ENCODE measurements at regions not wholly inside any gene's neighbourhood (a gene's known extent, or its start where the extent isn't known, plus 50 kb on each side); places are given as distances from the start of the nearest gene placed in this dataset.

DNA sequence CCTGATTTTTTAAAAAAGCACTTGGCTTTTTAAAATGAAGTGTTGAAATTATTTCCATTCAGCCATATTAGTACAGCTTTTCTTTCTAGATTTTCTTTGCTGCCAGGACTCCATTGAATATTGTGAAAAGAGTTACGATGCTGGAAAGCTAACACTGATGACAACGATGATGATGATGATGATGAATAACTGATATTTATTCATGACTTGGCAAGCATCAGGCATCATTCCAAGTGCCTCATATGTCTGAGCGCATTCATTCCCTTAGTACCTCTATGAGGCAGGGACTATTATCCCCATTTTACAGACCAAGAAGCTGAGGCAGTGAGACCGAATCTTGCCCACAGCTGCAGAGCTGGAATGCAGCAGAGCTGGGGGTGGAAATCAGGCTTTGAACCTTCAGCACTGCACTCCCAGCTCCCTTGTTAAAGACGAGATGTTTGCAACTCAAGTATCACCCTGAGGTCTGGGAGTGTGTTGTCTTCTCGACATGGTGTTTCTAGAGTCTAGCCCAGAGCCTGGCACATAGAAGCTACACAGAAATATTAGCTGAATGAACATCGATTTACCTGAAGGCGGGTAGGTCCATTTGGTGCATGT lies 85.5 kb upstream of the FRMD1 start:
- 3% methylated on average over 8 of the region's 8 CpGs for WGBS (ENCODE audit: insufficient coverage, low coverage, missing lambda C conversion rate)
- no peak for ATAC-seq
- Histone ChIP-seq H2AFZ (ENCODE audit: low read depth, low read length) (no peak overlapping the region), H3K27me3 (ENCODE audit: control insufficient read depth in 2 of 2, insufficient read depth in 2 of 2, low read length in 2 of 2) (peaks cover 39 to 71% of the 10 kb centered on the region in 2 experiments), H3K4me3 (no peak overlapping the region), H4K20me1 (replicated peaks; ENCODE audit: control insufficient read depth, insufficient read depth, low read length) (peaks cover 3% of the 10 kb centered on the region; the same call in 1 of the 2 replicates), H3K9me3 (replicated peaks; ENCODE audit: control insufficient read depth, insufficient read depth, low read depth, low read length) (no peaks in the 10 kb centered on the region), H3K79me2 (ENCODE audit: control insufficient read depth, insufficient read depth, low read length) (no peaks in the 10 kb centered on the region), H3K36me3 (ENCODE audit: control insufficient read depth, insufficient read depth, low read length) (no peaks in the 10 kb centered on the region), H3K4me2 (ENCODE audit: insufficient read depth, low read length) (no peak overlapping the region), H3K9me1 (ENCODE audit: control insufficient read depth, insufficient read depth, low read length) (no peaks in the 10 kb centered on the region), H3K27ac (ENCODE audit: extremely low read depth, low read depth, low read length) (no peak overlapping the region), H3K4me1 (replicated peaks in 1 of 2; ENCODE audit: control insufficient read depth in 2 of 2, insufficient read depth in 2 of 2, low read length in 2 of 2) (peaks cover 0 to 3% of the 10 kb centered on the region in 2 experiments; a peak in 1 of 5 replicates), H3K9ac (ENCODE audit: insufficient read depth in 1 of 2, low read depth in 2 of 2, low read length in 2 of 2) (no peak overlapping the region)
- no peak for TF ChIP-seq NCOR1 (IDR thresholded peaks at IDR 0.05)
- no peak for TF ChIP-seq BMI1 (IDR thresholded peaks at IDR 0.05; ENCODE audit: low read length)
- TF ChIP-seq RUNX1 (IDR thresholded peaks at IDR 0.05; ENCODE audit: low read depth) = no peak
- TF ChIP-seq ERF (CRISPR knock-in tag; IDR thresholded peaks at IDR 0.05) = no peak
- no peak for TF ChIP-seq TBL1XR1 (IDR thresholded peaks at IDR 0.05; ENCODE audit: low read length in 2 of 2)
- TF ChIP-seq, protein P1, sequence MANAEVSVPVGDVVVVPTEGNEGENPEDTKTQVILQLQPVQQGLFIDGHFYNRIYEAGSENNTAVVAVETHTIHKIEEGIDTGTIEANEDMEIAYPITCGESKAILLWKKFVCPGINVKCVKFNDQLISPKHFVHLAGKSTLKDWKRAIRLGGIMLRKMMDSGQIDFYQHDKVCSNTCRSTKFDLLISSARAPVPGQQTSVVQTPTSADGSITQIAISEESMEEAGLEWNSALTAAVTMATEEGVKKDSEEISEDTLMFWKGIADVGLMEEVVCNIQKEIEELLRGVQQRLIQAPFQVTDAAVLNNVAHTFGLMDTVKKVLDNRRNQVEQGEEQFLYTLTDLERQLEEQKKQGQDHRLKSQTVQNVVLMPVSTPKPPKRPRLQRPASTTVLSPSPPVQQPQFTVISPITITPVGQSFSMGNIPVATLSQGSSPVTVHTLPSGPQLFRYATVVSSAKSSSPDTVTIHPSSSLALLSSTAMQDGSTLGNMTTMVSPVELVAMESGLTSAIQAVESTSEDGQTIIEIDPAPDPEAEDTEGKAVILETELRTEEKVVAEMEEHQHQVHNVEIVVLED (CRISPR knock-in tag; IDR thresholded peaks at IDR 0.05) = no peak
- TF ChIP-seq, protein P2, sequence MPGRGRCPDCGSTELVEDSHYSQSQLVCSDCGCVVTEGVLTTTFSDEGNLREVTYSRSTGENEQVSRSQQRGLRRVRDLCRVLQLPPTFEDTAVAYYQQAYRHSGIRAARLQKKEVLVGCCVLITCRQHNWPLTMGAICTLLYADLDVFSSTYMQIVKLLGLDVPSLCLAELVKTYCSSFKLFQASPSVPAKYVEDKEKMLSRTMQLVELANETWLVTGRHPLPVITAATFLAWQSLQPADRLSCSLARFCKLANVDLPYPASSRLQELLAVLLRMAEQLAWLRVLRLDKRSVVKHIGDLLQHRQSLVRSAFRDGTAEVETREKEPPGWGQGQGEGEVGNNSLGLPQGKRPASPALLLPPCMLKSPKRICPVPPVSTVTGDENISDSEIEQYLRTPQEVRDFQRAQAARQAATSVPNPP (IDR thresholded peaks at IDR 0.05; ENCODE audit: borderline replicate concordance, insufficient read depth, insufficient read length) = no peak
- no peak for TF ChIP-seq ZSCAN32 (CRISPR knock-in tag; IDR thresholded peaks at IDR 0.05)
- TF ChIP-seq ZNF347 (CRISPR knock-in tag; IDR thresholded peaks at IDR 0.05; ENCODE audit: low read depth) = no peak
- no peak for TF ChIP-seq FOXJ2 (tag; IDR thresholded peaks at IDR 0.05)
- no peak for TF ChIP-seq MXI1 (IDR thresholded peaks at IDR 0.05; ENCODE audit: low read depth, low read length)
- no peak for TF ChIP-seq ZBTB7A (IDR thresholded peaks at IDR 0.05; ENCODE audit: borderline replicate concordance, control insufficient read depth, low read depth, low read length)
- no peak for TF ChIP-seq FOXK2 (conservative IDR thresholded peaks at IDR 0.05 in 1 of 2, IDR thresholded peaks at IDR 0.05 in 1 of 2; ENCODE audit: low read depth in 2 of 2)
- no peak for TF ChIP-seq NR3C1 (CRISPR knock-in tag; IDR thresholded peaks at IDR 0.05)
- in situ Hi-C loops (cut with MboI) (no loop called here), intact Hi-C loops (cut with micrococcal nuclease) (no loop called here)
- no TSS peak for BruUV-seq (replicated peaks)
- no peak for FAIRE-seq
- no peak for DNase-seq (ENCODE audit: extremely low read depth in 1 of 4, low spot score in 3 of 4)
- POLR2A ChIA-PET = no interaction called here
- CTCF ChIA-PET (ENCODE audit: low intra/inter-chr PET ratio) = no interaction called here
